ENCODE measurements at regions not wholly inside any gene's neighbourhood (a gene's known extent, or its start where the extent isn't known, plus 50 kb on each side); places are given as distances from the start of the nearest gene placed in this dataset.
"Not testable (repeated sequence)": the region's sequence is repeated elsewhere in the genome, so short reads cannot be mapped to it uniquely, and the experiment has no call there.

DNA sequence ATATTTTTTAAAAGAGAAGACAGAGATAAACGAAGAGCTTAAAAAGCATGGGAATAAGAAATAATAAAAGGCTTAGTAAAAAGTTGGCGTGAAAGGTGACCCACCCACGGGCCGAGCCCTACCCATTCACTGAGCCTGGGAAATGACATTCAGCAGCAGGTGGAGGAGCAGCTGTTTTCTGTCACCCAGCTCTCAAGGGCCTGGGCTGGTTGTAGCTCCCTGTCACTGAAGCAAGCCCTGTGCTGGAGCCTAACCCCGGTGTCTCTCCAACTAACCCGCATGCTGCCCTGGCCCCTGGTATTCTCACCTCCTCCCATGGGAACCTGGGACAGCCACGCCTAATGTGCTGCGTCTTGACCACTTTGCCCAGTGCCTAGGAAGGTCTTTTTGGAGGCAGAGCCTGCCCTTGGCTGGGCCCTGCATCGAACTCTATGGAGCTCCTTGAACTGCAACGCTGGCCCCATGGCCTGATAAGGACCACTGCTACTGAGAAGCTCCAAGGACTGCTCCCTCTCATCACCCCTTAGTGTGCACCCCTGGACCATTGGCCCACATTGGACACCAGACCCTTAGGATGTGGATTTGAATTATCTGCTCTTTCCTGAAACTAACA is 68.8 kb upstream of the IYD start:
- no peak for DNase-seq (ENCODE audit: low spot score)

DNA sequence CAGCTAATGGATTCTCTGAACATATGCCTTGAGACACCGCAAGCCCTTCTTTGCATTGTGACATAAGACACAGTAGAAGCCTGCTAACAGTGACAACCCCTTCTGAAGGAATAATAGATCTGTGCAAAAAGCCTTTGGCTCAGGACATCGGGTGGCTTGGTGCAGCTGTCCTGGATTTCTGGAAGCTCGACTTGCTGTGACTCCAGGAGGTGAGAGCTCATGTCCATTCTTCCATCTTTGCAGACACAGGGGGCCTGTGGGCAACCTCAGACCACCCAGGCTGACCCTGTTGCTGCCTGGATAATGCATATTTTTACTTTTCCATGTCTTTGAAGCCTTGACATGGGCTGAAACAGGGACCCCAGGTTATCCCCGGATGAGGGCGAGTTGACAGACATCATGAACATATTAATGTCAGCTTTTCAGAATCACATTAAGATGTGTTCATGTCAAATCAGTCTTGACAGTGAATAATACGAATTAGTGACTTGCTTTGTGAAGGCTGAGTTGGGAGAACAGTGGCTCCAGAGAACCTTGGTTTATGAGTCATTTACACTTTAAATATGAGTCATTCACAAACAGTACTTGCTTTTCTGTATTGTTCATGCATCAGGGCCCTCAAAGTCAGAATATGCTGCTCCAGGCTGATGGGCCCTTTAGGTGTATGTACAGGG is 66.8 kb upstream of the IYD start:
- peak; percentile 69 for DNase-seq (ENCODE audit: low spot score)

DNA sequence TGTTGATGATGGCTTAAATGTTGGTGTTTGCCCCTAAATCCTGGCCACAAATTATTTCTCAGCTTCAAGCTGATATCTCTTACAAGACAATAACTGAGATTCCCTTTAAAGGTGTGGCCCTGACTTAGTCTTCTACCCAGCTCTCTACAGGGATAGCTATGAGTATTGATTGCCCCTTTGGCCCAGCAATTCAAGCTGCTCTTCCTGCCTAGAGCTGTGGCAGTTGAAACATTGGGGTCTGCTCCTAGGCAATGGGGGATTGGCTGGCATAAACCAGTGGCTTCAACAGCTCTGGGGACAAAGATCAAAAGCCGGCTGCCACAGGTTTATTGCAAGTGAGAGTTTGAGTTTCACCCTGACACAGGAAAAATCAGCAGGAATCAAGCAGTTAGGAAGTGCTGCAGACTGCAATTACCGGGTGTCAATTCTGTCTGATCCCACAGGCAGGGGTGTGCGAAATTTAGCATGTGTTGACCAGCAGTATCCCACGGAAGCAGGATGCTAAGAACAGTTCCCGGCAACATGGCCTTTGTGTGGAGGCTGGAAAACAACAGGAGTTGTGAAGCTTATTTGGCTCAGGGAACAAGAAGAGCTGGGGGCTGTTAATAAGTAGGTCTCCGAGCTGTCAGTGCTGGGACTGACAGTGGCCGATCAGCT is 66.2 kb upstream of the IYD start:
- no peak for DNase-seq (ENCODE audit: low spot score)

DNA sequence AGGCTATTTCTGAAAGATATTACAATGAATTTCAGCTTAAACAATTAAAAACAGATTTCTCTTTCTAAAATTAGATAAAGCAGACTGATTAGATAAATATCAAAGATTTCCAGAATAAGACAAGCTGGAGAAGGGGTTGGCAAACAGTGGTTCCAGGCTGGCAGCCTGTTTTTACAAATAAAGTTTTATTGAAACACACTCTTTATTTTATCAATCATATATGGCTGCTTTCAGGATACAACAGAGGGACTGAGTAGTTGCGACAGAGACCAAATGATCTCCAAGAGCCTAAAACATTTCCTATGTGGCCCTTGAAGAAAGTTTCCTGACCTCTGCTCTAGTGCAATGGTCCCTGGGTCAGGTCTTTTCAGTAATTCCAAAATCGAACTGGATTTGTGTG is 65.6 kb upstream of the IYD start:
- DNase-seq (ENCODE audit: low spot score): no peak

DNA sequence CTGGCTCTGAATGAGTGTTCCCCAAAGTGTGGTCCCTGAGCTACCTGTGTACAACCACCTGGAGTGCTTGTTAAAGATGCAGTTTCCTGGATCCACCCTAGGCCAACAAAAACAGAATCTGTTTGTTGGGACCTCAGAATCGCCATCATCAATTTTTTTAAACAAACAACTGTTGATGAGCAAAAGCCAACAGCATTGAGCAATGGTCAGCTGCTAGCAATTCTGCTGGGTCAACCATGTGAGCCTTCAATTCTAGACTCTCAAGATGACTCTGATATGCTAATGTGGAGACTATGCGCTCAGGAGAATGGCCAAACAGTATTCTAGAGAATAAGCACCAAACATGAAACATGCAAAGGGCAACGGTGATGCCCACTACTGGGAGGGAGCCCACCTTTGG is 64.4 kb upstream of the IYD start:
- DNase-seq (ENCODE audit: low spot score): no peak

- no peak for DNase-seq (ENCODE audit: low spot score)
Measured at GRCh38 chr6:150306290-150306689, 62.5 kb upstream of the IYD start.

GRCh38 chr6:150307520-150307919 is 61.3 kb upstream of the IYD start:
- DNase-seq (ENCODE audit: low spot score): no peak

- no peak for DNase-seq (ENCODE audit: low spot score)
Measured at GRCh38 chr6:150308812-150309645, 59.8 kb upstream of the IYD start.

GRCh38 chr6:150310539-150310938 is 58.3 kb upstream of the IYD start:
- no peak for DNase-seq (ENCODE audit: low spot score)

DNA sequence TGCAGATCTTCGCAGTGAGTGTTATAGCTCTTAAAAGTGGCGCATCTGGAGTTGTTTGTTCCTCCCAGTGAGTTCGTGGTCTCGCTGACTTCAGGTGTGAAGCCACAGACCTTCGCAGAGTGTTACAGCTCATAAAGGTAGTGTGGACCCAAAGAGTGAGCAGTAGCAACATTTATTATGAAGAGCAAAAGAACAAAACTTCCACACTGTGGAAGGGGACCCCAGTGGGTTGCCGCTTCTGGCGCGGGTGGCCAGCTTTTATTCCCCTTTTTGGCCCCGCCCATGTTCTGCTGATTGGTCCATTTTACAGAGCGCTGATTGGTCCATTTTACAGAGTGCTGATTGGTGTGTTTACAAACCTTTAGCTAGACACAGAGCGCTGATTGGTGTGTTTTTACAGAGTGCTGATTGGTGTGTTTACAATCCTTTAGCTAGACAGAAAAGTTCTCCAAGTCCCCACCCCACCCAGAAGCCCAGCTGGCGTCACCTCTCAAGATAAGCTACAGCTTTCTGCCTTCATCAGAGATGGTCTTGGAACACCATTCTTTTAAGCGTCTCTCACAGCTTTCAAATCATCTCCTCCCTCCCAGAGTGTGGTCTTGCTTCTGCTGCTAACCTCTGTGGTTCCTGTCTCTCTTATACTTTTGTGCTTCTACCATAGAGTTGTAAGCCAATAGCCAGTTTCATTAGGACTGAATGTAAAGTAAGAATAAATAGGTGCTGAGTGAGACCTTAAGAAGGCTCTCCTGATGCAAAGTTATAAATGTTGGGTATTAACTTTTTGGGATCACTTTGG is 57.5 kb upstream of the IYD start:
- DNase-seq (ENCODE audit: low spot score): not testable (repeated sequence)

DNA sequence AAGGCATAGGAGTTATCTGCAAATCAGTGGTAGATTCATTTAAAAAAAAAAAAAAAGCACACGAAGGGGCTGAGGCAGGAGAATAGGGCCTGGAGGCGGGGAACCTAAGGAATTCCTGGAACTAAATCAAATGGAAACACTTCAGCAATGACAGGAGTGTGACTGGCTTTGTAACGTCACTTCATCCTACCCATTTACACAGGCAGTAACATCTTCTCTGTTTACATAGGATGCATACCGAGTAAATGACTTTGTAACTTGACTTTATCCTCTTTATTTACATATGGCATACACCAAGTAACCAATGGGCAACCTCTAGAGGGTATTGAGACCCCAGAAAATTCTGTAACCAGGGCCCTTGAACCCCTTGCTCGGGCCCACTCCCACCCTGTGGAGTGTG is 56.4 kb upstream of the IYD start:
- DNase-seq (ENCODE audit: low spot score): no peak

- no peak for DNase-seq (ENCODE audit: low spot score)
Measured at GRCh38 chr6:150312844-150313584, 55.8 kb upstream of the IYD start.

- DNase-seq (ENCODE audit: low spot score): no peak
Measured at GRCh38 chr6:150313781-150314180, 55.0 kb upstream of the IYD start.

GRCh38 chr6:150314230-150315188 is 54.3 kb upstream of the IYD start:
- no peak for DNase-seq (ENCODE audit: low spot score)

- no peak for DNase-seq (ENCODE audit: low spot score)
Measured at GRCh38 chr6:150315626-150316025, 53.2 kb upstream of the IYD start.

GRCh38 chr6:150316936-150317335 is 51.9 kb upstream of the IYD start:
- no peak for DNase-seq (ENCODE audit: low spot score)

All from A172 (cell line).